COLO668 (cell line): ENCODE measurements at regions not wholly inside any gene's neighbourhood (a gene's known extent, or its start where the extent isn't known, plus 50 kb on each side); places are given as distances from the start of the nearest gene placed in this dataset.

Experiments
- DNase-seq: peaks from one replicate; lab custom pipeline; 2025; ENCODE audit not compliant: unreplicated experiment; lab: John Stamatoyannopoulos, UW

DNA sequence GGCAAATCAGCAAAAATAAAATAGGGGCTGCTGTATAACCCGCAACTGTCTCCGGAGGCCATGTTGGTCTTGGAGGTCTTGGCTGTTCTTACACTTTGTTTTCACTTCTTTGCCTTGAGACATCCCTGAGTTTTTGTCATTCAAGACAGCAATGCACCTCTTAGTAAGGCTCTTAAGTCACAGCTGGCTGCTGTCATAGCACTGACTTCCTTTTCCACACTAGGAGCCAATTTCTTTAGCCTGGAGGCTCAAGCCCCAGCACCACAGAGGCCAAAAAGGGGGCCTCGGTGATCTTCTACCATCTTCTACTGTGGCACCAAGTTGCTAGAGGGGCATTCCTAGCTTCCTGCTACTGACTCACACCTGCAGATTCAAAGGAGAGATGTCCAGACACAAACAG lies 536.3 kb downstream of the CDH26 start:
- DNase-seq = no peak

GRCh38 chr20:60497298-60498035 lies 539.2 kb downstream of the CDH26 start:
- no peak for DNase-seq

- no peak for DNase-seq
Observed at GRCh38 chr20:60500038-60500701, 541.9 kb downstream of the CDH26 start.

DNA sequence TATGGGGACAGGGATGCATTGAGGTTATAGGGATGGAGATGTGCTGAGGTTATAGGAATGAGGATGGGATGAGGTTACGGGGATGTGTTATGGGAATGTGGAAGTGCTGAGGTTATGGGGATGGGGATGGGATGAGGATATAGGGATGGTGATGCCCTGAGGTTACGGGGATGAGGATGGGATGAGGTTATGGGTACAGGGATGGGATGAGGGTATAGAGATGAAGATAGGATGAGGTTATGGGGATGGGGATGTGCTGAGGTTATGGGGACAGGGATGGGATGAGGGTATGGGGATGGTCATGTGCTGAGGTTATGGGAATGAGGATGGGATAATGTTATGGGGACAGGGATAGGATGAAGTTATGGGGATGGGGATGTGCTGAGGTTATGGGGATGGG lies 542.8 kb downstream of the CDH26 start:
- DNase-seq = no peak

- no peak for DNase-seq
Observed at GRCh38 chr20:60502881-60503280, 544.7 kb downstream of the CDH26 start.

- DNase-seq = no peak
Observed at GRCh38 chr20:60505423-60505822, 547.2 kb downstream of the CDH26 start.

DNA sequence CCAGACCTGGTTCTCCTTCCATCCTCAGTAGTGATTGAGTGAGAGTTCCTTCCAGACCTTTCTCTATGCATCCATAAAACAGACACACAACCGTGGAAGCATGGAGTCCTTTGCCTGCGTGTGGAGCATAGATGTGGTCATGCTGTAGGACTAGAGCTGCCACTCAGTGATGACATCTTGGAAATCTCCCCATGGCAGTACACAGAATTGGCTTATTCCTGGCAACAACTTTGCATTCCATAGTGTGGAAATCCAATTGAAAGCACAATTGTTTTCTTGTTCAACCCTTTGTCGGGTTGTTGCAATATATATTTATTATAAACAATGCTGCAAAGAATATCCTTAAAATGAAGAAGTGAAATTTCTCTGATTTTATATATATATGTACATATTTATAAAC lies 547.8 kb downstream of the CDH26 start:
- no peak for DNase-seq

DNA sequence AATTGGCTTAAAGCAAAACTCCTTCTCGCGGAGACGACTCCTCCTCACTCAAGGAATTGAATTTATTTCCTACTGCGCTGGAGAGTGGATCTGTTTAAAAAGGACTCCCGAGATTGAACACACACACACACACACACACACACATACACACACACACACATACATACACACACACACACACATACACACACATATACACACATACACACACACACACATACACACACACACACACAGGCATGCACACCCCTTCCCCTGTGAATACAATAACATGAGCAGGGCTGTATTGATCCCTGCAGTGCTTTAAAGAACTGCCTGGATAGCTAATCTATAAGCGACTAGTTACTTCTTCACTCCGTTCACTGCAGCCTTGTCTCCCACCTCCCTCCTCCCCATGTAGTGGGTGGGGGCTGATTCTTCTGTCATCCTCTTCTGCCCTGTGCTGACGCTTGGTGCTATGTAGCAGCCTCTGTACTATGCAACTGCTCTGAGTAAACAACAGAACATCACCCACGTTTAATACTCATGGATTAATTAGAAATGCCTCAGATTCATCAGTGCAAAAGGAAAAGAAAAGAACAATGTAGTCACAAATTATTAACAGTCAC lies 549.0 kb downstream of the CDH26 start:
- no peak for DNase-seq

DNA sequence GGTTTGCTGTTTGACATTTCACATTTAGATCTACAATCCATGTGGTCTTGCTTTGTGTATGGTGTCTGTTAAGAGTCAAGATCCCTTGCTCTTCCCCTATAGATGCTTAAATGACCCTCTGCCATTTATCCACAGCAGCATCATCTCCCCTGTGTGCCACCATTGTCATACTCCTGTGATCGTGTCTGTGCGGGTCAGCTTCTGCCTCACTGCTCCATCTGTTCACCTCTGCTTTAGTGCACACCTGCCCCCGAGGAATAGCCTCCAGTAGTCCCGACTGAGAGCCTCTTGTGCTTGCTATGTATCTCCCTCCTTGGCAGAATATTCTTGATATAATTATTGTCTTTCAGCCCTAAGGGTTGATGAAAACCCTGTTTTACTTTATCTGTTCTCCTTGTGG lies 551.2 kb downstream of the CDH26 start:
- no peak for DNase-seq

GRCh38 chr20:60510356-60510755 lies 552.1 kb downstream of the CDH26 start:
- DNase-seq = no peak

GRCh38 chr20:60512443-60512842 lies 554.2 kb downstream of the CDH26 start:
- DNase-seq = no peak

DNA sequence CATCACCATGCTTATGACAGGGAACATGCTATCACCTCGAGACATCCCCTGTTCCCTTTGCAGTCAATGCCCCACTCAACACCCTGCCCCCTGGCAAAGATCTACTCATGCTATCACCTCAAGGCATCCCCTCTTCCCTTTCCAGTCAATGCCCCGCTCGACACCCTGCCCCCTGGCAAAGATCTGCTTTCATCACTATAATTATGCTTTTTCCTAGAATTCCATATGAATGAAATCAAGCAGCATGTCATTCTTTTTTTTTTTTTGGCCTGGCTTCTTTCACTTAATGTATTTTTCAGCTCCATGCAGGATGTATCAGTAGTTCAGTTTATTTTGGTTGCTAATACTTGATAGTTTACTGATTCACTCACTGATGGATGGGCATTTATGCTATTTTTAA lies 554.9 kb downstream of the CDH26 start:
- DNase-seq = no peak

DNA sequence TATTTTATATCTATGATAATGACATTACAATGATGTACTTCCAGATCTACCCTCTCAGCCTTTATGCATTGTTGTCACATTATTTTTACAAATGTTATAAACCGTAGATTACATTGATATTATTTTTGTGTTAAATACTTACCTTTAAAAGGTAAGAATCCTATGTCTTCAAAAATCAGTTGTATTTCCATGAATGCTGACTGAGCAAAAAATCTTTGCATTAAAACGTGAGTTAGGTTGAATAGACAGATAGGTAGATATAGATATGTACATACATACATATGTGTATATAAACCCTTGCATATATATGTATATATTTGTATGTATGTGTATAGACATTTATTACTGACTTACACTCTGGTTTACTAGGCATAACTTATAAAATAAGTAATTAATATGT lies 558.2 kb downstream of the CDH26 start:
- no peak for DNase-seq

DNA sequence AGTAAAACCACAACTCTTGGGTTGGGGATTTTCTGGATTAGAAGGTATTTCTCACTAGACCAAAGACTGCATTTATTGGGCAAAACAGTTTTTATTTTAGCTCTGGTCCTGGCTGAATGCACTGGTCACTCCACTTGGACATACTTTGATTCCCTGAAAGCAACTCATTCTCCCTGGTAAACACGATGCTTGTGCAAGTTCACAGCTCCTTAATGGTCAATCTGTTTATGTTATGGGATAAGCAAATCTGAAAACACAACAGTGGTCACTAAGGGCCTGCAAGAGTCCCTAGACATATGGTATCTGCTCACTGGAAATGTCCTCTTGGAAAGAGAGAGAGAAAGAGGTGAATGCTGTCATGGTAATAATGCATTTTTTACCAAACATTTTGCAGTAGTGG lies 559.8 kb downstream of the CDH26 start:
- DNase-seq = no peak

DNA sequence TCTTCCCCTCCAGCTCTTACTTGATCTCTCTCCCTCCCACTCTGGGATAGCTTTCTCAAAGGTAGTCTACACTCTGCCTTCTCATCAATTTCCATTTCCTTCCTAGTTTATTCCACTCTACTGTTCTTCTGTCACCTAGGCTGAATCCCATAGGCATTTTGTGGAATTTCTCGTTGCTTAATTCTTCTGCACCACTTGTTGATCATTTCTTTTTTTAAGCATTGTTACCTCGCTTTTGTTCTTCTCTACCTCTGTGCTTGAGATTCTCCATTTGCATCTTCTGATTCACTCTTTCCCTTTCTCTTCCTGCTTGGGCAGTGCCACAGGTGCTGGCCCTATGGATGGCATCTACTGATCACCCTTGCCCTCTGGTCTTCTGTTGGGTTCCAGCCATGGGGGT lies 567.2 kb downstream of the CDH26 start:
- DNase-seq = no peak

- no peak for DNase-seq
Observed at GRCh38 chr20:60527656-60528055, 569.4 kb downstream of the CDH26 start.

- DNase-seq = no peak
Observed at GRCh38 chr20:60528141-60528540, 569.9 kb downstream of the CDH26 start.

DNA sequence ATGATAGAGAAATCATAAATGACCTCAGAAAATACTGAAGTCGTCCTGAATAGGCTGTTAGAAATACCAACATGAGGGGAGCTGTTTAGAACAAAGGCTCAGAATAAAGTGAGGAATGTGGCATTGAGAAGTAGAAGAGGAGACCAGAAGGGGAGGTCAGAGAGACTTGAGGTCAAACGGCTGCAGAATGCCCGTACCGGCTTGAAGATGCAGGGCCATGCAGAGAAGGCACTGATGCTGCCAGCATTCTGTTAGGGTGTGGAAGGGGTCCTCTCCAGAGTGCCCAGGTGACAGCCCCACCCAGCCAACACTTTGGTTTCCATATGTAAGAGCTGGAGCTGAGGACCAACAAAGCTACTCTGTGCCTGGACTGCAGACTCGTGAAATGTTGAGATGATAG lies 570.9 kb downstream of the CDH26 start:
- no peak for DNase-seq

DNA sequence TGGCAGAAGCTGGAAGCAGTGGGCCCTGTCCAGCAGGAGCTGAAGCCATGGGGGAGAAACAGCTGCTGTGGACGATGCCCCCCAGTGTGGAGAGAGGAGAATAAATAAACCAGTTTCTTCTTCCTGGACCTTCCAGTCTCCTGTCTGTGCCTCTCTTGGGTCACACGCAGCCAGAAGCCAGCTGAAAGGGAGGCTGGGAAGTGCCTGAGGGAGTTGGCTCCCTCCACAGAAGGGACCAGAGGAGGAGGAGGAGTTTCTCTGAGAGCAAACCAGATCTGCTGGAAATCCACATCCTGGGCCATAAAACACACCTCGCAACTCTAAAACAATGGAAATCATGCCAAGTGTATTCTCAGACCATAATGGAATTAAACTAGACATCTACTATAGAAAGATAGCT lies 577.0 kb downstream of the CDH26 start:
- DNase-seq = no peak

- no peak for DNase-seq
Observed at GRCh38 chr20:60540591-60540990, 582.4 kb downstream of the CDH26 start.

GRCh38 chr20:60541991-60542390 lies 583.8 kb downstream of the CDH26 start:
- no peak for DNase-seq

- no peak for DNase-seq
Observed at GRCh38 chr20:60543598-60543997, 585.4 kb downstream of the CDH26 start.
